Tibial artery (tissue), 4 donors: ENCODE measurements at regions not wholly inside any gene's neighbourhood (a gene's known extent, or its start where the extent isn't known, plus 50 kb on each side); places are given as distances from the start of the nearest gene placed in this dataset.

ENCODE experiments used
- DNase-seq, 2 donors: peaks; one replicate each; pipeline ENCODE4 v3.0.0-alpha.2; 2019
- H3K27ac ChIP-seq, 2 donors: fragments of 200-600 bp; sonication (generic) in 1 of 2; 1 replicate in 1 of 2; 2 replicates in 1 of 2; pipeline ENCODE4 v1.5.1; 2018 to 2019; ENCODE audit warnings: mild to moderate bottlenecking in 1 of 2
- H3K27me3 ChIP-seq, 2 donors: fragments of 200-600 bp; sonication (generic) in 1 of 2; one replicate each; pipeline versions ENCODE4 v1.5.1 to v1.6.0; 2016 to 2019
- H3K36me3 ChIP-seq, 3 donors: fragments of 200-600 bp; sonication (generic) in 2 of 3; one replicate each; pipeline ENCODE4 v1.5.1; 2016 to 2019; ENCODE audit warnings: mild to moderate bottlenecking in 2 of 3
- H3K4me1 ChIP-seq, 4 donors: fragments of 200-600 bp; sonication (generic) in 2 of 4; 1 replicate in 3 of 4; 2 replicates in 1 of 4; pipeline ENCODE4 v1.5.1; 2016 to 2019
- H3K4me3 ChIP-seq, 2 donors: fragments of 200-600 bp; sonication (generic) in 1 of 2; 1 replicate in 1 of 2; 2 replicates in 1 of 2; pipeline ENCODE4 v1.5.1; 2018 to 2019; ENCODE audit warnings: mild to moderate bottlenecking in 2 of 2
- H3K9me3 ChIP-seq, 3 donors: fragments of 200-600 bp; sonication (generic) in 1 of 3; one replicate each; pipeline ENCODE4 v1.5.1; 2016 to 2019
- intact Hi-C: fragments of 100-400 bp; cut with DNase I; formaldehyde crosslinking; loops from one replicate; pipeline ENCODE4 v1.15.0; 2023; ENCODE audit warnings: low total_unique reads
- TF ChIP-seq, protein P1 (sequence below), 2 experiments: fragments of 200-600 bp in 1 of 2; fragments of 450-650 bp in 1 of 2; IDR thresholded peaks; one replicate each; pipeline ENCODE4 v1.5.1; 2017 to 2019; ENCODE audit warnings: antibody characterized with exemption in 2 of 2, mild to moderate bottlenecking in 1 of 2, moderate library complexity in 1 of 2

DNA sequence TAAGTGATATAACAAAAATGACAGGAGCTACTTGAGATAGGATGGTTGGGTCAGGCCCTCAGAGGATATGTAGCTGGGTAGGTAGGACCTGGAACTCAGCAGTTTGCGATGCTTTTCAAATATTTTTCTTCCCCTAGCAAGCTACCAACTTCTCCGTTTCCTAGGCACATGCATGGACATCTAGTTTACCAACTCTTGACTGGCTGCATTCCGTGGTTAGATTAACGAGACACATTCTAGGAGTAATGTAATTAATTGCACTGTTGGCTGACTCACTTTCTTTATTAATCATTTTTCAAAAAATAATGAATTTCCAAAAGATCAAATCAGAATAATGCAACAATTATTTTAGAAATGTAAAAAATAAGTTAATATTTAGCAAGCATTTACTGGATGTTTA, 95.9 kb downstream of the MACIR start:
- Histone ChIP-seq H3K4me3 (no peak overlapping the region), H3K27ac (no peak overlapping the region), H3K4me1 (no peaks in the 10 kb centered on the region), H3K27me3 (no peaks in the 10 kb centered on the region), H3K36me3 (no peaks in the 10 kb centered on the region), H3K9me3 (no peaks in the 10 kb centered on the region)
- intact Hi-C loops: no loop called here
- no peak for DNase-seq
- TF ChIP-seq, protein P1, sequence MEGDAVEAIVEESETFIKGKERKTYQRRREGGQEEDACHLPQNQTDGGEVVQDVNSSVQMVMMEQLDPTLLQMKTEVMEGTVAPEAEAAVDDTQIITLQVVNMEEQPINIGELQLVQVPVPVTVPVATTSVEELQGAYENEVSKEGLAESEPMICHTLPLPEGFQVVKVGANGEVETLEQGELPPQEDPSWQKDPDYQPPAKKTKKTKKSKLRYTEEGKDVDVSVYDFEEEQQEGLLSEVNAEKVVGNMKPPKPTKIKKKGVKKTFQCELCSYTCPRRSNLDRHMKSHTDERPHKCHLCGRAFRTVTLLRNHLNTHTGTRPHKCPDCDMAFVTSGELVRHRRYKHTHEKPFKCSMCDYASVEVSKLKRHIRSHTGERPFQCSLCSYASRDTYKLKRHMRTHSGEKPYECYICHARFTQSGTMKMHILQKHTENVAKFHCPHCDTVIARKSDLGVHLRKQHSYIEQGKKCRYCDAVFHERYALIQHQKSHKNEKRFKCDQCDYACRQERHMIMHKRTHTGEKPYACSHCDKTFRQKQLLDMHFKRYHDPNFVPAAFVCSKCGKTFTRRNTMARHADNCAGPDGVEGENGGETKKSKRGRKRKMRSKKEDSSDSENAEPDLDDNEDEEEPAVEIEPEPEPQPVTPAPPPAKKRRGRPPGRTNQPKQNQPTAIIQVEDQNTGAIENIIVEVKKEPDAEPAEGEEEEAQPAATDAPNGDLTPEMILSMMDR (IDR thresholded peaks at IDR 0.05): no peak

DNA sequence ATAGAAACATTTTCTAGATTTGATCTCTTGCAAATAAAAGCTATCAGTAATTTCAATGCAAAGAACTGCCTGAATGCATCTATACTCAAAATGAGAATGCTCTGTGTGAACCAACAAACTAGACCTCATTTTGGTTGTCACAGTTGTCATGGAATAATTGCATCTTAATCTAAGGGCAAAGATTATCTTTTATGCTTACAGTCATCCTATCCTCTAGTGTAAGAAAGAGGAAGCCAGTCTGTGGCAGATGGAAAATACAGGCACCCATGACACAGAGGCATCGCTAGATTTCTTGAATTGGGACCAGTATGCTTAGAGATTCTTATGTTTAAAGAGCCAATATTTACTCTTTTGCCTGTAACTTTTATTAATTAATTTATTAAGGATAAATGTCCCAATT, 95.0 kb downstream of the MACIR start:
- DNase-seq: no peak
- no peak overlapping the region for H3K27ac ChIP-seq
- TF ChIP-seq, protein P1 (IDR thresholded peaks at IDR 0.05): no peak
- no peak overlapping the region for H3K4me3 ChIP-seq
- no peaks in the 10 kb centered on the region for H3K36me3 ChIP-seq
- no peaks in the 10 kb centered on the region for H3K27me3 ChIP-seq
- no peaks in the 10 kb centered on the region for H3K9me3 ChIP-seq
- no peaks in the 10 kb centered on the region for H3K4me1 ChIP-seq
- intact Hi-C loops: no loop called here

DNA sequence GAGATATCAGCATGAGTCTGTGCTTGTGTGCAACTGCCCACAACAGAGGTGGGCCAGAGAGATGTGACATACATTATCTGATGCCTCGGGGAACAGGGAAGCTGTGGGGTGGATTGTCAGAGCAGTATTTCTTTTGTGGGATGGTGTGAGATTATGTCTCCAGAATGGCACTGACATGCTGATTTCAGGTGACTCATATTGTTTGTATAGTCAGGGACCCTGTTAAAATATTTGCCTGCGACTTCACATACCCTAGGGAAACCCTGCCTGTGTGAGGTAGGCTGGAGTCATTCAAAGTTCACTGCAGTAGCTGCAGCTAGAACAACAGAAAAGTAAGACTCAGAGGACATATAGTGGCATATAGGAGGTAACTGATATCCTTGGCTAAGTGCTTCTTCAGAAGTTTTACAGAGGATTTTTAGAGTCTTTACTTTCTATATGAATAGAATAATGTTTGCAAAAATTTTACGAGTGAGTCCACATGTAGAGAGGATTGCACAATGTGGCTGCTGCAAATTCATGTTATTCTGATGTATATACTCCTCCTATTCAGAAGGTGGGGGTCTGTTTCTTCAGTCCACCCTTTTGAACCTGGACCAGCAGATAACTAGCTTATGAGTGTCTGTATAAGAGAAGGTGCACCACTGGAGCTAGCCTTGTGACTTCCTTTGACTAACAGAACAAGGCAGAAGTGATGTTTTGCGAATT, 89.3 kb downstream of the MACIR start:
- no peak overlapping the region for H3K27ac ChIP-seq

DNA sequence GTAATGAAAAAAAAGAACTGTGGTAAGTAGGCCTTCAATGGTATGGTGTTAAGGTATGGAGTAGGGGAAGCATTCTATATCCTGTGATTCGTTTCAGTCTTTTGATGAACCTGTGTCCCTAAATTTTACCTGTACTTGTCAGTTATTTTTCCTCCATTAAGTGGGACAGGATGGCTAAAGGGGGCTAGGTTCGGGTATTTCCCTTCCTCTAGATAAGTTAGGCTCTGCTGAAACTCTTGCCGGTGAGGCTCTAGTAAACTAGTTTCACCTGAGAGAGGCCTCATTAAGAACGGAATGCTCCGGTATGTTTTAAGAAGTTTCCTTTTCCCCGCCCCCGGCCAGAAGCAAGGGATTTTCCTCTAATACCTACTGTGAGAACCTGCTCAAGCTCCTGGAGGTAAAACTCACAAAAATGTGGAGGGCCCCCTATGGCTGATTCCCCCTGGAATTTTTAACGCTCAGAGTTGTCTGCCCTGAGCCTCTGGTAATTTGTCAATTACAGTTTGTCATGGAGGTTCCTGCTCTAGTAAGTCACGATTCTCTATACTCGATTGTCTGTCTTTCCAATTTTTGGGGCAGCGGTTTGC, 87.7 kb downstream of the MACIR start:
- TF ChIP-seq, protein P1 (IDR thresholded peaks at IDR 0.05): no peak
- H3K4me3 ChIP-seq: no peak overlapping the region
- no peaks in the 10 kb centered on the region for H3K36me3 ChIP-seq
- peaks cover 0 to 3% of the 10 kb centered on the region in 2 donors for H3K27me3 ChIP-seq
- H3K4me1 ChIP-seq: no peaks in the 10 kb centered on the region
- no peak overlapping the region for H3K27ac ChIP-seq
- no peak for DNase-seq
- no peaks in the 10 kb centered on the region for H3K9me3 ChIP-seq
- intact Hi-C loops: no loop called here

More for the DNA sequence above, 89.3 kb downstream of the MACIR start:
- no peak for DNase-seq
- TF ChIP-seq, protein P1 (IDR thresholded peaks at IDR 0.05): no peak
- no peaks in the 10 kb centered on the region for H3K9me3 ChIP-seq
- no peaks in the 10 kb centered on the region for H3K4me1 ChIP-seq
- H3K27me3 ChIP-seq: peaks cover 0 to 3% of the 10 kb centered on the region in 2 donors
- H3K36me3 ChIP-seq: no peaks in the 10 kb centered on the region
- H3K4me3 ChIP-seq: no peak overlapping the region
- intact Hi-C loops: no loop called here

DNA sequence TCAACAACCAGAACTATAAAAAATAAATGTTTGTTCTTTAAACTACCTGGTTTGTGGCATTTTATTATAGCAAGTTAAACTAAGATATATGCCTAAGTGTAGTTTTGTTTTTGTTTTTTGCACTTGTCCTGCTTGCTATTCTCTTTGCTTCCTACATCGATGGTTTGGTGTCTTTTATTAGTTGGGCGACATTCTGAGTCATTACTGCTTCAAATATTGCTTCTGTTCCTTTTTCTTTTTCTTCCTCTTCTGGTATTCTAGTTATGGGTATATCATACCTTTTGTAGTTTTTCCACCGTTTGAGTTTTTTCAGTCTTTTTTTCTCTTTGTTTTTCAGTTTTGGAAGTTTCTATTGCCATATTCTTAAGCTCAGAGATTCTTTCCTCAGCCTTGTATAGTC, 86.9 kb downstream of the MACIR start:
- Histone ChIP-seq H3K27ac (no peak overlapping the region), H3K4me1 (no peaks in the 10 kb centered on the region), H3K4me3 (no peak overlapping the region), H3K36me3 (no peaks in the 10 kb centered on the region), H3K27me3 (peaks cover 0 to 3% of the 10 kb centered on the region in 2 donors), H3K9me3 (no peaks in the 10 kb centered on the region)
- TF ChIP-seq, protein P1 (IDR thresholded peaks at IDR 0.05): no peak
- no peak for DNase-seq
- intact Hi-C loops: no loop called here
